ENCODE measurements at regions not wholly inside any gene's neighbourhood (a gene's known extent, or its start where the extent isn't known, plus 50 kb on each side); places are given as distances from the start of the nearest gene placed in this dataset.

DNA sequence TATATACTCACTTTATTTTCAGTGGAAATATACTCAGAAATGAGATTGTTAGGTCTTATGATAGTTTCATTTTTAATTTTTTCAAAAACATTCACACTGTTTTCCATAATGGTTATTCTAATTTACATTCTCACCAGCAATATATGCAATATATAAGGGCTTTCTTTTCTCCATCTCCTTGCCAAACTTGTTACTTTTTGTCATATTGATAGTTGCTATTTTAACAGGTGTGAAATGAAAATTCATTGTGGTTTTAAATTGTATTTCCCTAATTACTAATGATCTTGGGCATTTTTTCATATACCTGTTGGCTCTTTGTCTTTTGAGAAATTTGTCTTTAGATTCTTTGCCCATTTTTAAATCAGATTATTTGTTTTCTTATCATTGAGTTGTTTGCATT is 325.2 kb downstream of the DIPK2A start:
- no peak for DNase-seq (ENCODE audit: low read depth)

DNA sequence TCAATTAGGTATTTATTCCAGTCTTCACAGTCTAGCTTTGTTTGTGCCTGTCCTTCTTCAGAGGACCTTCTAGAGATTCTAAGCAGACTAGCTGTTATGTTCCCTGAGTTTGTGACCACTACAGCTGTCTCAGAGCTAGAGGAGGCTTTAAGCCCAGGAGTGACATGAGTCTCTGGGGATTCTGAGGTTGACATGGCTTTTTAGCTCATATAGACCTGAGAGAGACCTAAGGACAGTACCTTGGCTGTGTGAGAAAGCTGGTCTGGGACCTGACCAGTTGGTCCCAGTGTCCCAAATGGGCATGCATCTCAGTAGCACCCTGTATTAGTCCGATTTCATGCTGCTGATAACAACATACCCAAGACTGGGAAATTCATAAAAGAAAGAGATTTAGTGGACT is 330.2 kb downstream of the DIPK2A start:
- DNase-seq (ENCODE audit: low read depth), result no peak

DNA sequence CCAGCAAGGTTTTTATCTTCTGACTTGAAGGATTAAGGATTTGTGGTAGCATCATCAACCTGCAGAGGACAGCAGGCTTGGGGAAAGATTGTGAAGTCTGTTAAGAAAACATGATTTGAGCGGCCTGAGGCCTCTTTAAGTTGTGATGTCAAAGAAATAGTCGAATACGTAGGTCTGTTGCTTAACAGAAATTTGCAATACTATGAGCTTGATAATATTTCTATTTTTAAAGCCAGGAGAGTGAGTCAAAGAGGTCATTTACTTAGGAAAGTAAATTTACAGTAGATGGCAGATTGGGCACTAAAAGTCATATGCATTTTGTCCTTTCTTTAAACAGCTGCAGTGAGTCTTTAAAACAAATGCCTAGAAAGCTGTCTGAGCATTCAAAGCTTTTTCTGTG is 336.3 kb downstream of the DIPK2A start:
- no peak for DNase-seq (ENCODE audit: low read depth)

DNA sequence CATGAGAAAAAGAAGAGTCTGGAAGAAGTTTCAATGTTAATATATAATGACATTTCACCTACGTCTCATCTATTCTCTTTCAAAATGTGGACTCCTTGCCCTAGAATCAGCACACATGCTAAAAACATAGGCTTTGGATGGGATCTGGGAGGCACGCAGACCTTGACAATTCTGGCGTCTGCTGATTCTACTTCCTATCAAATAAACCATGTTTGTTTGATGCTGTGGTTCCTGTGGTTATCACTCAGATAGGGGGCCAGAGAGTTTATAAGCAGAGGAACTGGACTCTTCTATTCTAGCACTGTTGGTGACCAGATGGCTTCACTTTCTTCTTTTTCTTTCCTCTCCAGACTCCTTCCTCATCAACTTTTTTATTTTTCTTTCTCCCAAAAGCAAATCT is 336.8 kb downstream of the DIPK2A start:
- DNase-seq (ENCODE audit: low read depth), result no peak

DNA sequence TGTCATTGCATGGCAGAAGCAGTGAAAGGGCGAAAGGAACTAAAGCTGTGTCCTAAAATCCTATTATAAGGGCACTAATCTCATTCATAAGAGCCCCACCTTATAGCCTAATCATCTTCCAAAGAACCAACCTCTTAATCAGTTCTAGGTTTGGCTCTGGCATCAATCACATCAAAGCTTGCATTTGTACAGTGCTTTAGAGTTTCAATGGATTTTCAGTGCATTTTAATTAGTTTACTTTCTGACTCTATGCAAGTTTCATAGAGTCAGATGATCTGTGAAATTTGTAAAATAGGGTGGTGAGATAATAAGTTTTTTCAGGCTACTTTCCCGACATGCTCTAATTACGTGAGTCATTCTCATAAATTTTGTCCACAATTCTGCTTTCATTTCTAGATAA is 341.1 kb downstream of the DIPK2A start:
- DNase-seq (ENCODE audit: low read depth), result no peak

DNA sequence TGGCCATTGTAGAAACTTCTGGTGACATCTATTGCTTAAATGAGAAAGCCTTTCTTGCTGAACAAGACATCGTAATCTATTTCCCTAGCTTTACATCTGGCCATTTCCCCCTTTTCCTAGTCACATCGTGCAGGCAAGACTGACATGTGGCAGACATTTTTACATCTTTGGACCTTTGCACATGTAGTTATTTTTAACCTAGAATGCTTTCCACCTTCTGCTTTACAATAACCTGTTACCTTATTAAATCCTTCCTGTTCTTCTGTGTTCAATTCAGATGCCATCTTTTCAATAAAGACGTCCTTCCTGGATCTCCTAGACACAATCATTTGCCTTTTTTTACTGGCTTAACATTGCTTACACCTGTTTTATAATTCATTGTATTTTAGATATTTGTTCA is 343.3 kb downstream of the DIPK2A start:
- DNase-seq (ENCODE audit: low read depth), result no peak

DNA sequence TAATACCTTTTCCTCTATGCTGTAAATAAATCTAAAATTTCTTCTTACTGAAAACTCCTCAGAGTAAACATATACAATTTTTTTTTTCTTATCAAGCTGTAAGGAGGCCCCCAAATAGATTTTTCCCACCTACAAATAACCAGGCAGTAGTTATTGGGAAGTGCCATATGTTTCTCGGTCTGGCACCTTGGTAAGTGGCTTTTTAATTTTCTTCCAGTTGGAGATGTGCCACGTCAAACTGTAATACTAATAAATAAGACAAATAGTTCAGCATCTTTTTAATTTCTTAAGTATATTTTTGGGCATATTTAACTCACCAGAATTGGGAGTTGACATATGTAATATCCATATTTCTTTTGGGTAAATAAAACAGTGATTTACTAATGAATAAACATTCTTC is 346.3 kb downstream of the DIPK2A start:
- no peak for DNase-seq (ENCODE audit: low read depth)

DNA sequence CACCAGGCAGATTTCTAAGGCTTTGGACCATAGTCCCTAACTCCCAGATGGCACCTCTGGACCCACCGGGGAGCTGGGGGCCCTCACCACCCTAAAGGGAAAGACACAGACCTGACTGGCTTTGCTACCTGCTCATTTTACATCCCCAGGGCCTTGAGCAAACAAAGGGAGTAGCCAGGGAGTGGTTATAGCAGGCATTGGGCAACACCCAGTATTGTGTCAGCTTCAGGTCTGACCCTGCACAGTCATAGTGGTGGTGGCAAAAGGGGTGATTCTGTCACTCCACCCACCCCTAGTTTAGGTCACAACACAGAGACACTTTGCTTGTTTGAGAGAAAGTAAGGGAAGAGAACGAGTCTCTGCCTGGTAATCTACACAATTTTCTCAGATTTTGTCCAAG is 352.5 kb downstream of the DIPK2A start:
- no peak for DNase-seq (ENCODE audit: low read depth)

DNA sequence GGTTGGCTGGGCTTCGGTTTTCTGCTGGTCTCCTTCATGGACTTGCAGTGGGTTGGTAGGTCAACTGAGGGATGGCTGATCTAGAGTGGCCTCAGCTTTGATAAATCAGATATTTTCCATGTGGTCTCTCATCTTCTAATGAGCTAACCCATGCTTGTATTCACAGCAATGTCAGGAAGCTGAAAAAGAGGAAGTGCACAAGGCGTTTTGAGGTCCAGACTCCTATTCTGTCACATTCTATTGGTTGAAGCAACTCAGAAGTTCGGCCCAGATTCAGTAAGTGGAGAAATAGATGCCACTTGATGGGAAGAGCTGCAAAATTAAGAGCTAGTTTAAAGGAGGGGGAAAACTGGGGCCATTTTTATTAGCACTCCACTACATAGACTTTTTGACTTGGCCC is 361.2 kb downstream of the DIPK2A start:
- DNase-seq (ENCODE audit: low read depth), result no peak

DNA sequence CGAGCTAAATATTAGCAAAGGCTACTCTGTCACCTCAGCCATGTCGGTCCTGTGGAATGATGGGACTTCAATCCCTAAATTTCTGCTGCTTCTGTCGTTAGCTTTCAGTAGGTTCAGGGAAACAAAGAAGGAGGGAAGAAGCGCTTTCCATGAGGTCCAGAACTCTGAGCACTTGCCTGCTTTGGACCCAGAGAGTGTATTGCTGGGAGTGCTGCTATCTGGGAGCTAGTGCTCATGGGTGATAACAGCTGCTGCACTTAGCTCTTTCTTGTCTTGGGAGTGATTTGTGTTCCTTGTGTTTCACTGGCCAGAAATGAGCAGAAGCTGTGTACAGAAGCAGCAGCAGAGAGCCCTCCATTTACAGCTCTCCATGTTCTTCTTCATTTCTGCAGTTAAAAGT is 369.8 kb downstream of the DIPK2A start:
- DNase-seq (ENCODE audit: low read depth), result no peak

DNA sequence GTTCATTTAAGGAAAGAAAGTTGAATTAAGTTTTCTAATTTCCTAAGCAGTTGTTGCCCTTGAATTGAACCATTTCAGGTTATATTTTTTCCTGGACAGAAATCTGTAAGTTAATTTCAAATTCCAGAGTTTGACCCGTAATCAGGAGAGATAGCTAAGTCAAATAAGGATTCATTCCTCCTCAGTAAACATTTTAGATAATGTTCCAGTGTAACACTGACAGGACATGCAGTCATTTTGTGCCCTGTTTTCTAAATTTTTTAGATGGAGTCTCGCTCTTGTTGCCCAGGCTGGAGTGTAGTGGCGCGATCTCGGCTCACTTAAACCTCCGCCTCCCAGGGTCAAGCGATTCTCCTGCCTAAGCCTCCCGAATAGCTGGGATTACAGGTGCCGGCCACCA is 371.7 kb downstream of the DIPK2A start:
- DNase-seq (ENCODE audit: low read depth), result no peak

DNA sequence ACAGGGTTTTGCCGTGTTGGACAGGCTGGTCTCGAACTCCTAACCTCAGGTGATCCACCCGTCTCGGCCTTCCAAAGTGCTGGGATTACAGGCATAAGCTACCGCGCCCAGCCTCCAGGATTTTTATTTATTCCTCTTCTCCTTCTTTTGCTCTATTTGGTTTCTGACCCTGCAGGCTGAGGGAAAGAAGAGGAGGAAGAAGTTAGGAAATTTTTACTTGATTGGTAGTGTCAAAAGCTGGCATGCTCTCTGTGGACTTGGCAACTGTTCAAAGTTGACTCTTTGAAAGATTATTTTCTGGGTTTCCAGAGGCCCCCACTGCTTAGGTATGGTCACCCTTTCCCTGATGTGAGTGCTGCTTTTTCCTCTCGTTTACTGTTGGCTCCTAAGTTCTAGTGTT is 372.2 kb downstream of the DIPK2A start:
- no peak for DNase-seq (ENCODE audit: low read depth)

DNA sequence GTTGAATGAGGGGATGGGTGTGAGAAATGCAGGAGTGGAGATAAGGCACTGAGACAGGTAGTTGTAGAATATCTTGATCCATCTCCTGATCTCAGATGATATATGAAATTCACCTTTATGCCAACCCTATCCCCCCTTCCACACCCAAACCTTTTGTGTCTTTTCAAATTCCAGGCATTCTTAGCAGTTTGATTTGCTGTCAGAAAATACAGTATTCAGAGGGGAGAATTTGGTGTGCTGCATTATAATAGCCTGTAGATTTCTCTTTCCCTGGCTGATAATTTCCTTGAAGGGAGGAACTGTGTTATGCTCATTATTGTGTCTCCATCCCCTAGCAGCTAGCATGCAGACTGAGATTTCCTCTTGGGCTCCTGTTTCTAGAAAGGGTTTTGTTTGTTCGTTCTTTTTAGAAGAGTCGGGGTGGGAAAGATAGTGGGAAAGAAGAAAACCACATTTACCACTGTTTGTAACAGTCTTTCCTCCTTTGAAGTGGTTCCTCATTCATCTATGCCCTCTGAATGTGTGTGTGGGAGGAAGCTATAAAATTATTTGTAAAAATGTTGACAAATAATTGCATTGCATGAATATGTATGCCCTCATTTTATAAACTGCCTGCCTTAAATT is 373.4 kb downstream of the DIPK2A start:
- DNase-seq (ENCODE audit: low read depth), result no peak

DNA sequence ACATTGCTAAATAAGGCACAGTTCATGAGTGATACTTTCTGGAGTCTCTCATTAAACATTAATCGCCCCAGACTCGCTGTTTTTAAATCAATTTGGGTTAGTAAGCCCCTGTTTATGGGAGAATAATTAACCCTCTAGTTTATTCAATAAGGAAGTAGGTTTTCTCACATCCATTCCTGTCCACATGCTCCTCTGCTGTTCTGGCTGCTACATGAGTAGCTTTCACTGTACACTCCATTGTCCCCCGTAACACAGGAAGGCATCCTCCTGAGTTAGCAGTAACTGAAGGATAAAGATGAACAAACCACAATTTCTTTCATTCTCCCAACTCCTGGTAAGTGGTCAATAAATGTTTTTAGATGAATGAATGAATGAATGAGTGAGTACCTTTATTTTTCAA is 378.5 kb downstream of the DIPK2A start:
- no peak for DNase-seq (ENCODE audit: low read depth)

DNA sequence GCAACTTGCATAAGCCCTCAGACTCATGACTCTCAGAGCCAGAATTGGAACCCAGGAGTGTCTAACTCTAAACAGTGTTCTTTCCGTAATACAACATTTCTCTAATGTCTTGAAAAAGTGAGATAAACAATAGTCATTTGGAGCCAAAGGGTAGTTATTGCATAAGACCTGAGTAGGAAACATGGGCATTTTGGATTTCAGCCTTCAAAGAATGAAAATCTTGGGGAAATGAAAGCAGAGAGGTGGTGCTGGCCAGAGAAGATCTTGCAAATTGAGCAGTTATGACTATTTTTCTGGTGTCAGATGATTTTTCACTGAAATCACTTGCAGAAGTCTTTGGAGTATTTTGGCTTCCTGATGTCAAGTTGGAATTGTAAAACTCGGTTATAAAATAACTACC is 379.4 kb downstream of the DIPK2A start:
- DNase-seq (ENCODE audit: low read depth), result no peak

DNA sequence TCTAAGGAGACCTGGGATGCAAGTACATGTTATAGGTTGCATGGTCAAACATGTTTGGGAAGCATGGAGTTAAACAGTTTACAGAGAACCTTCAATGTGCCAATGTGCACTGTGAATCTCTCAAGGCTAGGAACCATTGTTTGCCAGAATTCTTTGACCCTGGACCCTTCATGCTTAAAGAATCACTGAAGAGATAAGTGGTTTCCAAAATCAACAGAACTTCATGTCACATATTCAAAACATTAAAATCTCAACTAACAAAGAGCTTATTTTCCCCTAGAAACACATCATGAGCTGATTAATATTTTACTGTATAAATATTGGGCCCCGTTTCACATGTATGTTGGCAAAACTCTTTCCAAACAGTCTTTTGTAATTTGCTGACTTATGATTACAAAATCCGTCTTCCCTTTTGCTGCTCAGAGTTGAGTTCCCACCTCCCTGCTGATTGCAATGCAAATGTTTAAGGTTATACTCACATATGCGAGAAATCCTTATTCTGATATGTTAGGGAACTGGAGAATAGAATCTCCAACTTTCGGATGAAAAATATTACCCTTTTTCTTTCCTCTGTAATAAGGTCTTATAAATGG is 380.2 kb downstream of the DIPK2A start:
- DNase-seq (ENCODE audit: low read depth), result no peak

DNA sequence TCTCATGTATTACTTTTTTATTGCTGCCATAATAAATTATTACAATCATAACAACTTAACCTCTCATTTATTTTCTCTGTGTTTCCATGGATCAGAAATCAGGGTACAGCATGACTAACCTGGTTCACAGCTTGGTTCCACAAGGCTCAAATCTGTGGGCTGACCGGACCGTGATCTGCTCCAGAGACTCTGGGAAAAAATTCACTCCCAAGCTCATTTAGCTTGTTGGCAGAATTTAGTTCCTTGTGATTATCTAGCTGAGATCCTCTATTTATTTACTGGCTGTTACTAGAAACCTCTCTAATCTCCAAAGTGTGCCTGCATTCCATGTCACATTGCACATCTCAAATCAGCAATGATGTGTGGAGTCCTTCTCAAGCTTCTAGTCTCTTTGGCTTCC is 386.6 kb downstream of the DIPK2A start:
- DNase-seq (ENCODE audit: low read depth), result no peak

DNA sequence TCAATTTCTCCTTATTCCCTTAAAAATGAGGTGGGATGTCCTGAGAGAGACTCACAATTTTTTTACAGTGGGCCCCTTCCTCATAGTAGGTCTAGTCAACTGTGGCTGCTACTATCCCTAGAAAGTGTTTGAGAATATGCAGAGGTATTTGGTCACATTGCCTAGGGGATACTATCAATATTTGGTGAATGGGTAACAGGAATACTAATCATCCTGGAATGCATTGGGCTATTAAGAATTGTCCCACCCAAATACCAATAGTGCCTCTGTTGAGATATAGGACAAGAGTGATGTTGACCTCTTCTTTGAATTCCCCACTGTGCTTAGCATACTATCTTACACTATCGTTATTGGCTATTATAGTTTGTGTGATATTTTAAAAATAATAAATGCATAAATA is 389.4 kb downstream of the DIPK2A start:
- DNase-seq (ENCODE audit: low read depth), result no peak

DNA sequence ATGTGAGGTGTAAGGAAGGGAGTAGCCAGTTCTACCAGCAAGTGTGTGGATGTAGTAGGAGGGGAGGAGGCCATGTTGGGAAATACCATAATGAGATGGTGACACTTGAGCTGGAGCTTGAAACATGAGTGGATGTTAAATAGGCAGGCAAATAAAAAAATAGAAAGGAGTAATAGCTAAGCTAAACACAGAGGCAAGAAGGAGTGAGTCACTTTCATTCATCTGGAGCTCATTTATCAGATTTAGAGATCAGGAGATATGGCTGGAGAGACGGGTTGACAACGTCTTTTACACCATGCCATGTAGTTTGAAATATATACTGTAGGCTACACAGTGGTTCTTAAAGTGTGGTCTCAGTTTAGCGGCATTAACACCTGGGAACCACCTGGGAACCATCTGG is 390.5 kb downstream of the DIPK2A start:
- no peak for DNase-seq (ENCODE audit: low read depth)

DNA sequence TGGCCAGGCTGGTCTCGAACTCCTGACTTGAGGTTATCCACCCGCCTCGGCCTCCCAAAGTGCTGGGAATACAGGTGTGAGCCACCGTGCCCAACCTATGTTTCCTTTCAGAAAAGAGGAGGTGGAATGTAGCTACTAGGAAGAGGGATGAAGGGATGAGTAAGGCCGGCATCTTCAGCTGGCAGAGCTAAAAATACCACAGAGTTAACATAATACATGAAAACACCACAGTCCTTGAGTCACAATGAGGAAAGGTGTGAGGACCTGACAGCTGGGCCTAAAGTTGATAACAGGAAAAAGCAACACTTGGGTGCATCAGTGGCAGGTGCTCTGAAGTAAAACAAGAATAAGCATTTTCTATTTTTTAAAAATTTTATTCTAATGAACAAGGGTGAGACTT is 392.2 kb downstream of the DIPK2A start:
- no peak for DNase-seq (ENCODE audit: low read depth)

DNA sequence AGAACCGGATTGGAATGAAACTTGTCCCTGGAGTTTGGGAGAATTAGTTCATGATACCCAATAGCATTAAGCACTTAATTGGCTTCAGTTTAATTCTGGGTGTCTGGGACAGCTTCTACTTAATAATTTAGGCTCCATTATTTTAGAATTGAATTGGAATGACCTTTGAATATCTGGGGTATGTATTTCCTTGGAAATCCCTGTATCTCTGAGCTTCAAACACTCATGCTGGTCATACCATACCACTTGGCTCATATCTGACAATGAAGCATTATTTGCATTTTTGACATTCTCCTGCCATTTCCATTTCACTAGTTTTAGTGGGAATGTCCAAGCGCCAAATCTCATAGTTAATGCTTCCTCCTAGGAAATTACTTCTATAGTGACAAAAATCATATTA is 393.1 kb downstream of the DIPK2A start:
- no peak for DNase-seq (ENCODE audit: low read depth)

DNA sequence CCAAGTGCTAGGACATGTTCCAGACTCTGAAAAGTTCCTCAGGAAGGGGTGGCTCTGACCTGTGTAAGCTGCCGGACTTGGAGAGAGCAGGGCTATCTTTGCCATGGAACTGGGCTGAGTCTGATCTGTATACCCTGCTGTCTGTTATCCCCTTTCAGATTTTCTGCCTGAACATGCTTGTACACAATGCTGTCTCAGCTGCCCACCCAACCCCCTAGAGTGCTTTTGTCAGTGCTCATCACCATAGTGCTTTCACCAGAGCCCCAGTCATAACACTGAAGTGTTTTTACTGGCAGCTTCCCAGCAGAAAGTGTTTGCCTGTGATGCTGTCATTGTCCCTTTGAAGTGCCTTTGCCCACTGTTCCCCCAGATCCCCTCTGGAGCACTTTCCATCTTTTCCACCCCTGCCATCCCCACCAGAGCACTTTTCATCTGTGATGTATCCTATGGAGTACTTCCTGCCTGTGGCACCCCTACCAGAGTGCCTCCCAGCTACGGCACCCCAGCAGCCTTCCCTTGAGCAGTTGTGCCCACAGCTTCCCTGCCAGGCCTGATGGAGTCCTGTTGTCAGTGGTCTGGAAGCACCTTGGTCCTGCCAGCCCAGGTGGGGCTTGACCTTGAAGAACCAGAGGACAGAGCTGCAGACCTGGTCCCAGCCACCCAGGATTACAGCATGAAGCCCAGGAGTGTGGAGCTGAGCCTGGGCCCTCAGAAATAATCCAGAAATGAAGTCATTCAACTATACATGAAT is 397.7 kb downstream of the DIPK2A start:
- DNase-seq (ENCODE audit: low read depth), result no peak

DNA sequence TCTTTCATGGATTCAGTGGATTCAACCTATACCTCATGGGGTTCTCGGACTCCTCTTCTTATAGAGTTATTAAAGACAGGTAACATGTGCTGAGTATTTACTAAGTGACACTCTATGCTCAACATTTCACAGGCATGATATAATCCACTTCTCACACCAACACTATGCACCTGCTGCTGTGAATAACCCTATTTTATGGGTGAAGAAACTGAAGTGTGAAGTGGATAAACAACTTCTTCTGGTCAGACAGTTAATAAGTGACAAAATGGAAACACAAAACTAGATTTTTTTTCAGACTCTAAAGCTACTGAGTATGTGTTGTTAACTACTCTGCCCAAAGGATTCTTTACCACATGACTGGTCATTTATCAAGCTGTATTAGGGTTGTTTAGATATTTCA is 403.5 kb downstream of the DIPK2A start:
- no peak for DNase-seq (ENCODE audit: low read depth)

DNA sequence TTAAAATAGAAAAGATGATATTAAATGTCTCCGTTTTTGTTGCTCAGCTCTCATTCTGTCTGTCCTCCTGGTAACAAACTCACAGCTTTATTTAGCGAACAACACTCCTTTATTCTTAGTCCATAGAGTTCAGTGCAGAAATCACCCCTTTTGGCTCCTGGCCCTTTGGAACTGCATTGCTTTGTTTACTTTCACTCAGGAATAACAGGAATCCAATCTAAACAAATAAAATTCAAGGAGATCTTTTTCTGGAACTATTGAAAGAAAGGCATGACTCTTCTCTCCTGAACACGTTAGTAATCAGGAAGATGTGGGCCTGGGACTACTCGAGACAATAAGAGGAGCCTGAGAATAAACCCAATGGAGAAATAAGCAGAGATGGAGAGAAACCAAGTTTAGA is 409.2 kb downstream of the DIPK2A start:
- DNase-seq (ENCODE audit: low read depth), result no peak

Data from GM04503 (cell line).